Fibroblast of lung (primary cell): ENCODE measurements at regions not wholly inside any gene's neighbourhood (a gene's known extent, or its start where the extent isn't known, plus 50 kb on each side); places are given as distances from the start of the nearest gene placed in this dataset.

Experiments
- DNase-seq, 2 donors: peaks; one replicate each; pipeline versions ENCODE4 v3.0.0 to v3.0.0-alpha.2; 2010; ENCODE audit warnings: low read depth in 2 of 2
- H2AFZ ChIP-seq: 2 replicates; pipeline ENCODE4 v1.5.1; 2012; ENCODE audit warnings: low read length, control low read depth, inconsistent platforms
- H3K27ac ChIP-seq: 2 replicates; pipeline ENCODE4 v1.5.1; 2011; ENCODE audit warnings: low read length, control low read depth; ENCODE audit not compliant: insufficient read depth
- H3K27me3 ChIP-seq: 2 replicates; pipeline ENCODE4 v1.5.1; 2011; ENCODE audit warnings: mild to moderate bottlenecking, low read length; ENCODE audit not compliant: control insufficient read depth, insufficient read depth
- H3K36me3 ChIP-seq: 2 replicates; pipeline ENCODE4 v1.5.1; 2011; ENCODE audit warnings: low read length; ENCODE audit not compliant: control insufficient read depth, insufficient read depth
- H3K4me1 ChIP-seq: 2 replicates; pipeline ENCODE4 v1.5.1; 2011; ENCODE audit warnings: low read length; ENCODE audit not compliant: control insufficient read depth, insufficient read depth; ENCODE audit errors: extremely low read depth
- H3K4me2 ChIP-seq: 2 replicates; pipeline ENCODE4 v1.5.1; 2011; ENCODE audit warnings: low read length, control low read depth; ENCODE audit not compliant: insufficient read depth; ENCODE audit errors: extremely low read depth
- H3K4me3 ChIP-seq, 4 experiments: fragments of 200-600 bp in 1 of 4; sonication (generic) in 1 of 4; replicated peaks in 1 of 4; 2 replicates each; pipeline ENCODE4 v1.5.1; 2011 to 2016; ENCODE audit warnings: low read length in 4 of 4, low read depth in 3 of 4, mild to moderate bottlenecking in 3 of 4, control low read depth in 2 of 4, inconsistent platforms in 1 of 4, mixed read lengths in 1 of 4; ENCODE audit not compliant: insufficient read depth in 1 of 4; ENCODE audit errors: control extremely low read depth in 1 of 4
- H3K79me2 ChIP-seq: 2 replicates; pipeline ENCODE4 v1.5.1; 2012; ENCODE audit warnings: mild to moderate bottlenecking, low read length, inconsistent platforms; ENCODE audit not compliant: control insufficient read depth, insufficient read depth
- H3K9ac ChIP-seq: 2 replicates; pipeline ENCODE4 v1.5.1; 2011; ENCODE audit warnings: mild to moderate bottlenecking, low read length, control low read depth; ENCODE audit not compliant: insufficient read depth
- H3K9me3 ChIP-seq: 2 replicates; pipeline ENCODE4 v1.5.1; 2012; ENCODE audit warnings: low read depth, low read length; ENCODE audit not compliant: control insufficient read depth, insufficient read depth
- H4K20me1 ChIP-seq: 2 replicates; pipeline ENCODE4 v1.5.1; 2011; ENCODE audit warnings: low read length; ENCODE audit not compliant: control insufficient read depth, insufficient read depth; ENCODE audit errors: extremely low read depth
- EZH2 ChIP-seq: IDR thresholded peaks from 2 replicates; pipeline ENCODE4 v1.5.1; 2012; ENCODE audit warnings: low read length, control low read depth, mild to moderate bottlenecking; ENCODE audit errors: missing control alignments
- TF ChIP-seq, protein P1 (sequence below), 2 donors: IDR thresholded peaks in 1 of 2; conservative IDR thresholded peaks in 1 of 2; 1 replicate in 1 of 2; 2 replicates in 1 of 2; pipeline ENCODE4 v1.5.1; 2011 to 2012; ENCODE audit warnings: low read length in 2 of 2, control low read depth in 1 of 2, inconsistent platforms in 1 of 2, low read depth in 1 of 2, mild to moderate bottlenecking in 1 of 2

DNA sequence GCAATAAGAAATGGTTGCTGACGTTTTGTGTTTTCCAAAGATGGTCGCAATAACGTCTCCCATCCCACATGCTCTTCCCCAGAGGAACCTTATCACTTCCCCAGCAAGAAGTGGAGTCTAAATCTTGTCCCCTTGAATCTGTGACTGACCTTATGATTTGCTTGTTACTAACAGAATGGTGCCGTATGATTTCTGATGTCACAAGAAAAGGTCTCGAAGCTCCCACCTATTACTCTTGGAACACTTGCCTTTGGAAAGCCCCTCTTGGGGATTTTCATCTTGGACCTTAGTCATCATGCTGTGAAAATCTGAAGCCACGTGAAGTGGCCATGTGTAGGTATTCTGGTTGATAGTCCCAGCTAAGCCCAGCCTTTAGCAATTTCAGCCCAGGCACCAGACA lies 86.2 kb upstream of the GLS start:
- no peaks in the 10 kb centered on the region for H3K79me2 ChIP-seq
- H3K36me3 ChIP-seq: no peaks in the 10 kb centered on the region
- H2AFZ ChIP-seq: no peak overlapping the region
- no peaks in the 10 kb centered on the region for H3K9me3 ChIP-seq
- peaks cover 3% of the 10 kb centered on the region for H3K4me1 ChIP-seq
- no peak overlapping the region for H3K9ac ChIP-seq
- TF ChIP-seq, protein P1, sequence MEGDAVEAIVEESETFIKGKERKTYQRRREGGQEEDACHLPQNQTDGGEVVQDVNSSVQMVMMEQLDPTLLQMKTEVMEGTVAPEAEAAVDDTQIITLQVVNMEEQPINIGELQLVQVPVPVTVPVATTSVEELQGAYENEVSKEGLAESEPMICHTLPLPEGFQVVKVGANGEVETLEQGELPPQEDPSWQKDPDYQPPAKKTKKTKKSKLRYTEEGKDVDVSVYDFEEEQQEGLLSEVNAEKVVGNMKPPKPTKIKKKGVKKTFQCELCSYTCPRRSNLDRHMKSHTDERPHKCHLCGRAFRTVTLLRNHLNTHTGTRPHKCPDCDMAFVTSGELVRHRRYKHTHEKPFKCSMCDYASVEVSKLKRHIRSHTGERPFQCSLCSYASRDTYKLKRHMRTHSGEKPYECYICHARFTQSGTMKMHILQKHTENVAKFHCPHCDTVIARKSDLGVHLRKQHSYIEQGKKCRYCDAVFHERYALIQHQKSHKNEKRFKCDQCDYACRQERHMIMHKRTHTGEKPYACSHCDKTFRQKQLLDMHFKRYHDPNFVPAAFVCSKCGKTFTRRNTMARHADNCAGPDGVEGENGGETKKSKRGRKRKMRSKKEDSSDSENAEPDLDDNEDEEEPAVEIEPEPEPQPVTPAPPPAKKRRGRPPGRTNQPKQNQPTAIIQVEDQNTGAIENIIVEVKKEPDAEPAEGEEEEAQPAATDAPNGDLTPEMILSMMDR (conservative IDR thresholded peaks at IDR 0.05 in 1 of 2, IDR thresholded peaks at IDR 0.05 in 1 of 2; ENCODE audit: low read depth in 1 of 2, low read length in 2 of 2): no peak
- no peak for TF ChIP-seq EZH2
- H3K27ac ChIP-seq: no peak overlapping the region
- no peak overlapping the region for H3K4me2 ChIP-seq
- no peaks in the 10 kb centered on the region for H4K20me1 ChIP-seq
- H3K4me3 ChIP-seq: no peak overlapping the region
- DNase-seq: no peak
- no peaks in the 10 kb centered on the region for H3K27me3 ChIP-seq

DNA sequence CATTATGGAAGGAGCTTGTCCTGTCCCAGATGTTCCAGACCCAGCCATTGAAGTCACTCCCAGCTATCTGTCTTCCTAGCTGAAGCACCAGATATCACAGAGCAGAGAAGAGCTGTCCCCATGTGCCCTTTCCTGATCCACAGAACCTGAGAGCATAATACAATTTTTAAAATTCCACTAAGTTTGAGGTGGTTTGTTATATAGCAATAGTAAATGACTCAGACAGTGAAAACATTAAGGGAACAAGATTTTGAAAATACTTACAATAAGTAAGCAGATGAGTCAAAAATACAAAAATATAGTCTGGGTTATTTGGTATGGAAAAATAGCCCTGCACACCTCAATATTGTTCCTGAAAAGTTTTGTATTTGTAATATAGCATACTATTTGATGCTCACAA lies 85.8 kb upstream of the GLS start:
- H3K9me3 ChIP-seq: no peaks in the 10 kb centered on the region

DNA sequence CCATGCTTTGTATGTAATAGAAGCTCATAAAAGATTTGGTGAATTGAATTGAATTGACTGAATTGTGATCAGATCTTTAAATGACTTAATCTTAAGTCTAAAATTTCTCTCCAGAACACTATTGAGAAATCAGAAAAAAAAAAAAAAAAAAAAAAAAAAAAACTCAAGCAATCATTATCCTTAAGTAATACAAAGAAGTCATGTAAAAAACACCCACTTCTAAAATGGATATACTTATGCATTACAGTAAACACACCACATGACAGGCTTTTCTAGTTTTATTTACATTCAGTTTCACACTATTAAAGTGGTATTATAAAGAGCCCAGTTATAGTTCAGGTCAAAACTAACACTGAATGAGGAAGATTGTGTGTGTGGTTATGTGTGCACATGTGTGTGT lies 84.9 kb upstream of the GLS start:
- H3K9me3 ChIP-seq: no peaks in the 10 kb centered on the region
- H2AFZ ChIP-seq: no peak overlapping the region
- TF ChIP-seq, protein P1 (conservative IDR thresholded peaks at IDR 0.05 in 1 of 2, IDR thresholded peaks at IDR 0.05 in 1 of 2; ENCODE audit: low read depth in 1 of 2, low read length in 2 of 2): no peak
- no peak for TF ChIP-seq EZH2
- H3K4me3 ChIP-seq: no peak overlapping the region
- no peak overlapping the region for H3K4me2 ChIP-seq
- peaks cover 3% of the 10 kb centered on the region for H3K4me1 ChIP-seq
- no peaks in the 10 kb centered on the region for H3K27me3 ChIP-seq
- H3K9ac ChIP-seq: no peak overlapping the region
- H3K79me2 ChIP-seq: no peaks in the 10 kb centered on the region
- no peak for DNase-seq
- no peaks in the 10 kb centered on the region for H4K20me1 ChIP-seq
- H3K27ac ChIP-seq: no peak overlapping the region
- no peaks in the 10 kb centered on the region for H3K36me3 ChIP-seq

More for the DNA sequence above, 85.8 kb upstream of the GLS start:
- H3K4me2 ChIP-seq: no peak overlapping the region
- no peaks in the 10 kb centered on the region for H3K79me2 ChIP-seq
- H2AFZ ChIP-seq: no peak overlapping the region
- no peak for TF ChIP-seq EZH2
- TF ChIP-seq, protein P1 (conservative IDR thresholded peaks at IDR 0.05 in 1 of 2, IDR thresholded peaks at IDR 0.05 in 1 of 2; ENCODE audit: low read depth in 1 of 2, low read length in 2 of 2): no peak
- H4K20me1 ChIP-seq: no peaks in the 10 kb centered on the region
- H3K36me3 ChIP-seq: no peaks in the 10 kb centered on the region
- no peak overlapping the region for H3K4me3 ChIP-seq
- DNase-seq: peak in 1 of 2 donors; percentile 24
- no peak overlapping the region for H3K9ac ChIP-seq
- no peak overlapping the region for H3K27ac ChIP-seq
- H3K27me3 ChIP-seq: no peaks in the 10 kb centered on the region
- peaks cover 3% of the 10 kb centered on the region for H3K4me1 ChIP-seq
